ENCODE measurements at regions not wholly inside any gene's neighbourhood (a gene's known extent, or its start where the extent isn't known, plus 50 kb on each side); places are given as distances from the start of the nearest gene placed in this dataset.

DNA sequence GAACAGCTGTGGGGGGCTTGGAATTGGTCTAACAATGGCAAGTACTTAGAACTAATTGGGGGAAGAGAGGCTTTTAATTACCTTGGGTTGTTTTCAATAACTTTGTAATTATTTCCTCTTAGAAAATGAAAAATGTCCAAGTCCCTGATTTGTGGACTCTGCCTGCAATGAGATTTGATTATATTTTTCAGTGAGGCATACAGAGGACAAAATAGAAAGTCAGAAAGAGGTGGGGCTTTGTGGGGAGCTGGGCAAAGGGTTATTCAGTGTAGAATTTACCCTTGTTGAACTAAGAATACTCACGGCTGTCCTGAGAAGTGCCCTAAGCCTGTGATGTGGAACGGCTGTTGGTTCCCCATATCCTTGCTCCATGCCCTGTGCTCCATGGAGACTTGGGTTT, 153.0 kb downstream of the ICE1 start:
- DNase-seq, result no peak

GRCh38 chr5:5573798-5574380, 151.4 kb downstream of the ICE1 start:
- DNase-seq, result no peak

DNA sequence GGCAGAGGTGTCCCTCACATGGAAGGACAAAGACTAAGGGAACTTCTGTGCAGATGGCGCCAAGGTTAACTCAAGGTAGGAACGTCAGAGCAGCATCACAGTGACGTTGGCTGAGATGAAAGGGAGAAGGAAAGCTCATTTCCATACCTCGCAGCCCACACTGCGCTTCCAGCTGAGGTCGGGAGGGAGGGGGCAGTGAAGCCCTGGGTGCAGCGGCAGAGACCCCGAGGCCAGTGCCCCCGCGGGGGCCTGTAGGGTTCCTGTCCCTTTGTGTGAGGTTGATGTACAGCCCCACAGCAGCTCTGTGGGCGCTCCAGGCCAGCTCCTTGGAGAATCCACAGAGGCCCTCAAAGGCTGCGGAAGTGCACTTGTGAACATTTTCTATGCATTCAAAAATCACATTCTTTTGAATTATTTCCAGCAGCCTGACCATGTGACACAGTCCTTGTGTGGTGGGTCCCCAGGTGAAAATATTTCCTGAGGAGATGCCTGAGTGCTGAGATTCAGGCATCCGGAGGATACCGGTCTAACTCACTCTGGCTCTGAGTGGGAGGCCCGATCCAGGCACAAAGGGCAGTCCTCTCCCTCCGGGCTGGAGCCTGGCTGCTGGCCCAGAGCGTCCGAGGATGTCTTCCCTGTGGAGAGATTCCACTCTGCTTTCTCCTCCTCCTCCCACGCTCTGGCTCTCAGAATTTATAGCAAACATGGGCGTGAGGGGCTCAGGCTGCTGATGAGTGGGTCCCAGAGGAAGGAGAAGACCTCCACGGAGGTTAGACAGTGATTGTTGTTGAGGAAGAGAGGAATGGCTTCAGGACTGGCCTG, 150.7 kb downstream of the ICE1 start:
- DNase-seq, result no peak

DNA sequence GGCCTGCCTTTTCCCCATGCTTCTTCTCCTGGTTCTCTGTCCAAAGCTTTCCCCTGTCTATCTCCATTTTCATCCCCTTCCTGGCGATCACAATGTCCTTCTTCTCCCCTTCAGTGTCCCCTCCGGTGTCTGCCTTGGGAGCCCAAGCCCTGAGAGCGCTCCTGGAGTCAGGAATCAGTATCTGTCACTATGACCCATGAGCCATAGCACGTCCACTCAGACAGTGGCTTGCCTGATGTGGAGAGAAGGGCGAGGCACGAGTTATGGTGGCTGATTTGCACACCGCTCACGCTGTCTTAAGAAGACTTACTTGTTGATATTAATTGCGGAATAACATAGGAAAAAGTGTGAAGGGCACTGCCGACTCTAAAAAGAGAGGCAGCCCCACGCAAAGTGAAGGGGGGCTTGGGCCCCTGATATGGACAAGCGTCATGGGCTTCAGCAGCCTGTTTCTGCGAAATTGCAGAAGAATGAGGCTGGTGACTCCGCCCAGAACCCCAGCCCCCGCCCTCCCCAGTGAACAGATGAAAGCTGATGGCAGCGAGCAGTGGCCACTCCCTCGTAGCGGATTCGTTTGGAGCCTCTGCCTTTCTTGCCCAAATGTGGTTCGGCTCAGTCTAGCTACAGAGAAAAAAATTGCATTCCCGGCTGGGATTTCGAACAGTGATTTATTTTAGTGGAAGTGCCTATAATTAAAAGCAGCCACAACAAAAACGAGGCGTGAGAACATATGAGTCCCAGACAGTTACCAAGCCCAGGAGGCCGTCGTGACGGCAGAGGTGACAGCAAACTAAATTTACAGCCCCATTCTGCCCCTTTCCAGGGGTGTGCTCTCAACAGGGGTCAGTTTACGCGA, 149.8 kb downstream of the ICE1 start:
- DNase-seq, result no peak

DNA sequence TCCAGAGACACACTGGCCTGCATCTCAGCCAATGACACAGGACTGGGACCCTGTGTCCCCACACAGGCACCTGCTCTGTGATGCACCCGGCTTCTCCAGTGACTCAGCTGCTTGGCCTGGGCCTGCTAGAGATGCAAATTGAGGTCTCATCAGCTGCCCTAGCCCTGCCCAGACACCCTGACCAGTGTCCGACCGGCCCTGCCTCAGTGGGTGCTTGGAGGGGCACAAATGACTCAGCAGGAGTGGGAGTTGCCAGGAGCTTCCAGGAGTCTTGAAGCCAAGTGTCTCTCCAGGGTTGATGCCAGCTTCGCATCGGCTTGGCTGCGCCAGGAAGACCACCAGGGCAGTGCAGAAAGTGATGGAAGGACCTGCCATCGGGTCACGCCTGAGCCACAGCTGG, 148.2 kb downstream of the ICE1 start:
- DNase-seq, result no peak

DNA sequence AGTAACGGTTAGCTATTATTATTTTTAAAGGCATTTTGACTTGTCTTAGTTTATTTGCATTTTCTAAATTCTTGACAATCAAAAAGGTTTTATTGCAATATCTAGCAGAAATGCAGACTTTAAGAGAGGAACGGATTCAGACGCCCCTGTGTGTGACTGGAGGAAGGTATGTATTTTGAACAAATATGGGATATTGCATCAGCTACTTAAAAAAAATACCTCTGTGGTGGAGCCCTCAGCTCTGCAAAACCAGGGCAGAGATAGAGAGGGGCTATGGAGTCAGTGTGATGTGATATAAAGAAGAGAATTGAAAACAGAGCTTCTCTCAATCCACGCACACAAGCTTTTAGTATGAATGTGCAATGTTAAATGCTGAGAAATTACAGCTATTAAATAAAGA, 142.4 kb downstream of the ICE1 start:
- DNase-seq, result no peak

DNA sequence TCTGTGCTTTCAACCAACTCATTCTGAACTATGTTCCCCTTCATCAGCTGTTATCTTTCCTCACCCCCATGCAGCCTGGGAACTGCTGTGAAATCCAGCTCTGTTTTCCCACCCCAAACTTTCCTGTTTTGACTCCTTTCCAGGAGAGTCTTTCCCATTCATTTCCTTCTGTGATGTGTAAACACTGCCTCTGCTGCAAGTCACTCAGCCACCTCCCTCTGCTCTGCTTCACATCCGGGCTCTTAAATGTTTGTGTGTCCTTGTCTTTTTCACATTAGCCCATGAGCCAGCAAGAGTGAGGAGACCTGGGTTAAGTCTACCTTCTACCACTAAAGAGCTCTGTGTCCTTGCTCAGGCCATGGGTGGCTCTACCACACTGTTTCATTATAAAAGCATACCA, 137.5 kb downstream of the ICE1 start:
- no peak for DNase-seq

- DNase-seq, result no peak
Measured at GRCh38 chr5:5558638-5559527, 136.4 kb downstream of the ICE1 start.

- no peak for DNase-seq
Measured at GRCh38 chr5:5558102-5558501, 135.6 kb downstream of the ICE1 start.

DNA sequence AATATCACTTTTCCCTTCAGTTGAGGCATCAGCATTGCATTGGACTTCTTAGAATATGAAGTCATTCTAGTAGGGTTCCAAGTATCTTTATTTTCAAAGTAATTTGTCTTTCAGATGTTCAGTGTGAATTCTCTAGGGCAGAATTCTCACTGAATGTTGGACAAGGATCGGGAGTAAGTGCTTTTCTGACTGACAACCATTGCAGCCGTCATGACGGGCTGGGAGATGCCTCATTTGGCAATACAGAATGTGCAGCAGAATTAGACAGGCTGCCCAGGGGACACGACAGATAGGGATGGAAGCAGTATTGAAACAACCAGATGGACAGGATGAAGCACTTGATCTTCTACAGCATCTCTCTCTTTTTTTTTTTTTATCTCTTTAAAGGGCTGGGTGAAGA, 129.0 kb downstream of the ICE1 start:
- DNase-seq, result no peak

GRCh38 chr5:5546408-5546807, 123.9 kb downstream of the ICE1 start:
- no peak for DNase-seq

DNA sequence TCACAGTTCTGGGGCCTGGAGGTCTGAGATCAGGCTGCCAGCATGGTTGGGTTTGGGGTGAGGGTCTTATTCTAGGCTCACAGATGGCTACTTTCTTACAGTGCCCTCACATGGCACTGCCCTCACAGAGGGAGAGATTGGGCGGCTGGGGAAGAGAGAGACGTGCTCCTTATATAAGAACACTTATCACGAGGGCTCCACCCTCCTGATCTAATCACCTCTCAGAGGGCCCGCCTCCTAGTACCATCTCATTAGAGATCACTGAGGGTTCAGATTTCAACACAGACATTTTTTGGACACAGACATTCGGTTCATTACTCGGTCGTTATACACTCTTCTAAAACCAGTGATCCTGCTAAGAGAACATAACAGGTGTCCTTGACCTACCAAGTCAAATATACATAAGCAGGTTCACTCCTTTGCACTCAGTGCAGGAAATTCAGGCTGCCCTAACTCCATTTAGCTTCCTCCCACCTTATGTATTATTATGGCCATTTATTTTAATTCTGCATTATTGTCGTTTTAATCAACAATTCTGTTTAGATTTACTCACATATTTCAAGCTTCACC, 121.7 kb downstream of the ICE1 start:
- no peak for DNase-seq

DNA sequence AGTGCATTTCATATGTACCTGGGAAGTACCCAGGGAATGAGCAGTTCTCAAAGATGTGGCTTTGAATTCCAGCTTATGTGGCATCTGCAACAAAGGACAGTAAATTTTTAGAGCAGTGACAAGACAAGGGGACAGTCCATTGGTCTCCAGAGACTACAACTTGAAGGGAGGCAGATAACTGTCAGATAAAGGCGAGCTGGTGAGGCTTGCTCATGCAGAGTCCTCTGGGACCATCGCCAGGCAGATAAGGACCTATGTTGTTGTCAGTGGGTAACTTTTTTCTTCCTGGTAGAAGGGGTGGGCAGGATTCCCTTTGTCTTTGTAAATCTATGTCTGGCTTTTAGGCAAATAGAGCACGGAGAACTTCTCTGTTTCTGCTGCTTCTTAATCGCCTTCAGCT, 120.2 kb downstream of the ICE1 start:
- no peak for DNase-seq

DNA sequence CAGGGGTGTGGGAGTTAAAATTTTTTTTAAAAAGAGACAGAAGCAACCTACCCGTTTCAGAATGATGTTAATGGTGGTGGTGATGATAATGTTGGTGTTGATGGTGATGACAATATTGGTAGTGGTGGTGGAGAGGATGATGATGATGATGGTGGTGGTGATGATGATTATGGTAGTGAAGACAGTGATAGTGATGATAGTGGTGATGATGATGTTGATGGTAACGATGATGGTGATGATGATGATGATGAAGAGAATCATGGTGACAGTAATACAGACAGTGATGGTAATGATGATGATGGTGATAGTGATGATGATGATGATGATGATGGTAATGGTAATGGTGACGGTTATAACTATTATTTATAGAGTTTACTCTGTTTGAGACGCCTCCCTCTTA, 117.6 kb downstream of the ICE1 start:
- no peak for DNase-seq

All from CD4-positive, alpha-beta T cell treated with Interleukin-12 subunit alpha and Interleukin-12 subunit beta, for 1 hour (primary cell).